K562 (cell line): ENCODE measurements at regions not wholly inside any gene's neighbourhood (a gene's known extent, or its start where the extent isn't known, plus 50 kb on each side); places are given as distances from the start of the nearest gene placed in this dataset.

ENCODE experiments used
- ATAC-seq: fragments of 200-7000 bp; cut with Tn5 transposase; 3 replicates; pipeline ENCODE4 v1.9.1; 2020; ENCODE audit warnings: moderate library complexity
- BruUV-seq: library from RNA; stranded (reverse); fragments of 400-500 nt; replicated peaks from 2 replicates; lab custom pipeline; 2021; lab: Mats Ljungman, UMichigan
- CTCF ChIA-PET: fragments of 300-600 bp; formaldehyde crosslinking; extraction: SDS; loops from one replicate; lab custom pipeline; 2021; ENCODE audit warnings: low intra/inter-chr PET ratio; lab: Yijun Ruan, JAX
- POLR2A ChIA-PET: fragments of 300-600, 350-650 bp; sonication (Branson Sonifier 250); formaldehyde crosslinking; extraction: SDS; loops from one replicate; lab custom pipeline; 2021; ENCODE audit warnings: antibody characterized with exemption, inconsistent platforms; lab: Yijun Ruan, JAX
- DNase-seq, 4 experiments: peaks; one replicate each; pipeline versions ENCODE4 v3.0.0 to v3.0.0-alpha.2; 2011 to 2018; ENCODE audit warnings: low spot score in 3 of 4, mixed read lengths in 3 of 4; ENCODE audit errors: extremely low read depth in 1 of 4
- FAIRE-seq: peaks from 2 replicates; lab custom pipeline; 2011; peaks lifted over from hg19 to GRCh38; lab: Jason Lieb, UNC
- H2AFZ ChIP-seq: 2 replicates; pipeline ENCODE4 v1.6.0; 2011; ENCODE audit warnings: low read depth, low read length, control low read depth, inconsistent platforms
- H3K27ac ChIP-seq: fragments of 200-600 bp; 3 replicates; pipeline ENCODE4 v1.8.0; 2011; ENCODE audit warnings: low read depth, mild to moderate bottlenecking, control low read depth, inconsistent platforms, low read length, moderate library complexity, mixed read lengths; ENCODE audit errors: extremely low read depth
- H3K27me3 ChIP-seq, 2 experiments: fragments of 300-600 bp in 1 of 2; 2 replicates in 1 of 2; 3 replicates in 1 of 2; pipeline versions ENCODE4 v1.6.0 to v1.8.0; 2011; ENCODE audit warnings: inconsistent platforms in 2 of 2, low read length in 2 of 2, mild to moderate bottlenecking in 1 of 2, mixed read lengths in 1 of 2, moderate library complexity in 1 of 2; ENCODE audit not compliant: control insufficient read depth in 2 of 2, insufficient read depth in 2 of 2
- H3K36me3 ChIP-seq: fragments of 300-600 bp; 3 replicates; pipeline ENCODE4 v1.8.0; 2011; ENCODE audit warnings: mild to moderate bottlenecking, low read length, inconsistent platforms; ENCODE audit not compliant: control insufficient read depth, insufficient read depth
- H3K4me1 ChIP-seq, 2 experiments: fragments of 200-600 bp in 1 of 2; replicated peaks in 1 of 2; 2 replicates in 1 of 2; 3 replicates in 1 of 2; pipeline versions ENCODE4 v1.5.1 to v1.8.0; 2011; ENCODE audit warnings: inconsistent platforms in 2 of 2, low read length in 2 of 2, mild to moderate bottlenecking in 1 of 2, mixed read lengths in 1 of 2, moderate library complexity in 1 of 2; ENCODE audit not compliant: control insufficient read depth in 2 of 2, insufficient read depth in 2 of 2
- H3K4me2 ChIP-seq: 2 replicates; pipeline ENCODE4 v1.6.1; 2011; ENCODE audit warnings: low read length, control low read depth, inconsistent platforms, mixed read lengths; ENCODE audit not compliant: insufficient read depth
- H3K4me3 ChIP-seq: fragments of 200-600 bp; sonication (generic), shearing (Covaris generic); 2 replicates; pipeline ENCODE4 v1.5.1; 2016; ENCODE audit warnings: control low read depth, inconsistent platforms
- H3K79me2 ChIP-seq: fragments of 200-600 bp; 3 replicates; pipeline ENCODE4 v1.8.0; 2011; ENCODE audit warnings: low read length, inconsistent platforms; ENCODE audit not compliant: control insufficient read depth, insufficient read depth
- H3K9ac ChIP-seq, 2 experiments: 2 replicates each; pipeline versions ENCODE4 v1.6.0 to v1.6.1; 2011; ENCODE audit warnings: low read depth in 2 of 2, low read length in 2 of 2, control low read depth in 1 of 2, inconsistent platforms in 1 of 2, mild to moderate bottlenecking in 1 of 2, mixed read lengths in 1 of 2; ENCODE audit not compliant: insufficient read depth in 1 of 2
- H3K9me1 ChIP-seq: one replicate; pipeline ENCODE4 v1.6.0; 2011; ENCODE audit warnings: inconsistent platforms, mild to moderate bottlenecking, low read length, moderate library complexity; ENCODE audit not compliant: control insufficient read depth, insufficient read depth
- H3K9me3 ChIP-seq: replicated peaks from 2 replicates; pipeline ENCODE4 v1.5.1; 2011; ENCODE audit warnings: low read depth, low read length, inconsistent platforms; ENCODE audit not compliant: control insufficient read depth, insufficient read depth
- H4K20me1 ChIP-seq: replicated peaks from 2 replicates; pipeline ENCODE4 v1.6.1; 2011; ENCODE audit warnings: low read length, inconsistent platforms, mixed read lengths; ENCODE audit not compliant: control insufficient read depth, insufficient read depth
- AFF1 ChIP-seq, 2 experiments: fragments of 450-650 bp; IDR thresholded peaks; 2 replicates each; pipeline ENCODE4 v1.6.1; 2018; ENCODE audit warnings: mild to moderate bottlenecking in 2 of 2, low read depth in 1 of 2; ENCODE audit not compliant: partially characterized antibody in 2 of 2
- FOXP1 ChIP-seq: sonication (generic); formaldehyde crosslinking; IDR thresholded peaks from 2 replicates; pipeline ENCODE4 v1.8.0; 2022; ENCODE audit warnings: mild to moderate bottlenecking, missing genetic modification reagents
- GTF2E2 ChIP-seq: fragments of 200-800 bp; sonication (Bioruptor generic); IDR thresholded peaks from 2 replicates; pipeline ENCODE4 v1.6.1; 2016; ENCODE audit warnings: missing genetic modification characterization, missing compliant biosample characterization
- ID3 ChIP-seq, 2 experiments: fragments of 250-450 bp in 1 of 2; fragments of 450-650 bp in 1 of 2; sonication (Bioruptor Pico) in 1 of 2; IDR thresholded peaks; 2 replicates each; pipeline versions ENCODE4 v1.6.1 to v1.8.0; 2016 to 2021; ENCODE audit warnings: mild to moderate bottlenecking in 2 of 2, moderate library complexity in 2 of 2, missing compliant biosample characterization in 1 of 2, missing genetic modification characterization in 1 of 2
- POLR2AphosphoS2 ChIP-seq: IDR thresholded peaks from 2 replicates; pipeline ENCODE4 v1.6.1; 2012; ENCODE audit warnings: low read length, improper control_type of control experiment
- RNF2 ChIP-seq: sonication (generic); IDR thresholded peaks from 2 replicates; pipeline ENCODE4 v1.6.1; 2016
- SLC30A9 ChIP-seq: fragments of 250-450 bp; sonication (Bioruptor Pico); IDR thresholded peaks from 2 replicates; pipeline ENCODE4 v1.8.0; 2022; ENCODE audit warnings: mild to moderate bottlenecking, moderate library complexity
- SNRNP70 ChIP-seq: fragments of 200-400 bp; formaldehyde crosslinking; optimal IDR thresholded peaks from 2 replicates; pipeline ENCODE3; 2017; ENCODE audit warnings: low read depth, low read length
- ZNF143 ChIP-seq: sonication (generic); formaldehyde crosslinking; IDR thresholded peaks from 2 replicates; pipeline ENCODE4 v1.9.0; 2022; ENCODE audit warnings: mild to moderate bottlenecking, missing genetic modification reagents
- ZNF75A ChIP-seq: fragments of 450-650 bp; formaldehyde crosslinking; IDR thresholded peaks from 2 replicates; pipeline ENCODE4 v1.4.0; 2020; ENCODE audit warnings: mild to moderate bottlenecking
- ZNF76 ChIP-seq: fragments of 250-450 bp; sonication (Bioruptor Pico); IDR thresholded peaks from 2 replicates; pipeline ENCODE4 v1.4.0; 2020; ENCODE audit warnings: mild to moderate bottlenecking, moderate library complexity, borderline replicate concordance
- WGBS: fragments of 100-300 bp; shearing (Covaris generic); methylation state at CpG from one replicate; pipeline ENCODE4 v1.1.6; 2016; ENCODE audit warnings: low coverage, mixed read lengths; ENCODE audit not compliant: insufficient coverage; ENCODE audit errors: missing lambda C conversion rate; 5-methylcytosine and 5-hydroxymethylcytosine counted together
- in situ Hi-C: fragments of 300-500 bp; cut with MboI; formaldehyde crosslinking; loops from 4 replicates; pipeline ENCODE4 v1.15.0; 2018; ENCODE audit warnings: inconsistent platforms, mixed read lengths
- intact Hi-C: fragments of 100-400 bp; cut with micrococcal nuclease; formaldehyde crosslinking; loops from 2 replicates; pipeline ENCODE4 v1.14.2; 2022

- TF ChIP-seq AFF1 (IDR thresholded peaks at IDR 0.05; ENCODE audit: low read depth in 1 of 2, partially characterized antibody in 2 of 2): no peak
- TF ChIP-seq, all 486 proteins: peak for 0
Observed at GRCh38 chr9:551986-552929, 289.2 kb upstream of the DMRT1 start (continued).

- Histone ChIP-seq H2AFZ (no peak overlapping the region), H4K20me1 (no peaks in the 10 kb centered on the region), H3K9ac (no peak overlapping the region), H3K4me2 (no peak overlapping the region), H3K4me1 (no peaks in the 10 kb centered on the region), H3K36me3 (no peaks in the 10 kb centered on the region), H3K27me3 (no peaks in the 10 kb centered on the region; a peak in 1 of 5 replicates), H3K79me2 (no peaks in the 10 kb centered on the region), H3K4me3 (no peak overlapping the region), H3K9me3 (no peaks in the 10 kb centered on the region), H3K27ac (no peak overlapping the region), H3K9me1 (no peaks in the 10 kb centered on the region)
- intact Hi-C loops (no loop called here), in situ Hi-C loops (no loop called here)
- WGBS: 0% methylated on average over 4 of the region's 4 CpGs
- no TSS peak for BruUV-seq
- no peak for FAIRE-seq
- CTCF ChIA-PET: no interaction called here
- ATAC-seq: no peak
- TF ChIP-seq FOXP1 (CRISPR knock-in tag): no peak
- no peak for TF ChIP-seq ID3 (CRISPR knock-in tag; IDR thresholded peaks at IDR 0.05)
- no peak for TF ChIP-seq ID3 (tag; IDR thresholded peaks at IDR 0.05)
- TF ChIP-seq ZNF75A (CRISPR knock-in tag): no peak
- TF ChIP-seq SNRNP70: no peak
- TF ChIP-seq RNF2: no peak
- TF ChIP-seq ZNF76 (CRISPR knock-in tag): no peak
- no peak for TF ChIP-seq GTF2E2
- TF ChIP-seq ZNF143 (CRISPR knock-in tag): no peak
- no peak for TF ChIP-seq SLC30A9 (CRISPR knock-in tag)
- TF ChIP-seq POLR2AphosphoS2: no peak
- no peak for DNase-seq
- POLR2A ChIA-PET: no interaction called here
Observed at GRCh38 chr9:555493-555892, 286.0 kb upstream of the DMRT1 start.
